ENCODE measurements at regions not wholly inside any gene's neighbourhood (a gene's known extent, or its start where the extent isn't known, plus 50 kb on each side); places are given as distances from the start of the nearest gene placed in this dataset.

DNA sequence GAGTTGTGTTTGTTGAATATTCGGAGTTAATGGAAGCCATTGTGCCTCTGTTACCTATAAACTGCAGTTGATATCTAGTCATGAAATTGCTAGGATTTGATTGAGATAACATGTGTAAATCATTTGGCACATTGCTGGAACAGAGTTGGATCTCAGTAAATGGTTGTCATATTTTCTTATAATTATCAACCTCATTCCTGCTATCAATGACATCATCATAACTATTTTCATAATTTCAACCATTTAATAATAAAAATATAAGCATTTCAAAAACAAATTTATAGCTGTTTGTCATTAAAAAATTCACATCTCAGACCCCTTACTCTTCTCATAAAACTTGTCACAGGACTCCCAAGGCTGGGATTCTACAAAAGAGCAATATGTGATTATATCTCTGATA lies 133.4 kb downstream of the PTGER3 start:
- no peak for TF ChIP-seq CTCF (IDR thresholded peaks at IDR 0.05; ENCODE audit: insufficient read depth, low read depth, low read length, missing control alignments)

DNA sequence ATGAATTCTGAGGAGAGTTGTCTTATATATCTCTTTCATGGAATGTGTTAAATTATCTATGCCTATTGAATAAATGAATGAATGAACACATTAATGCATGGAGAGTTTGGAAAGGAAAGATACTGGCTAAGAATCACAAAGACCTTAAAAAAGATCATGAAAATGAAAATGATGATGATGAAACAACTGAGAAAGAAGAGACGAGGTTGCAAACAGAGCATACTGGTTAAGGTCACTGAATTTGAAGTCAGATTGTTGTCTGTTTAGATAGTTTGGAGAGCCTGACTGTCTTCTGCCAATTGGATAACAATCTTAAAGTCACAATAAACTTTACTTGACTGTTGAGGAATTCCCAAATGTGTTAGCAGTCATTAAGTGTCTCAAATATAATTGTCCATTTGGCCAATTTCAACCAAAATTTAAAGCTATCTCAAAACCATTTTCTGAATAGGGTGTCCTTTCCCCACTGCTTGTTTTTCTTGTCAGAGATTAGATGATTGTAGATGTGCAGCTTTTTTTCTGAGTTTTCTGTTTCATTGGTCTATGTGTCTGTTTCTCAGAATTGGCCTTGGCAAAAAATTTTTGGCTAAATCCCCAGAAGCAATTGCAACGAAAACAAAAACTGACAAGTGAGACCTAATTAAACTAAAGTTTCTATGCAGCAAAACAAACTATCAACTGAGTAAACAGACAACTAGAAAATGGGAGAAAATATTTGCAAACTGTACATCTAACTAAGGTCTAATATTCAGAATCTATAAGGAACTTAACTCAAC lies 132.2 kb downstream of the PTGER3 start:
- no peak for TF ChIP-seq CTCF (IDR thresholded peaks at IDR 0.05; ENCODE audit: insufficient read depth, low read depth, low read length, missing control alignments)

More for the DNA sequence above, 133.4 kb downstream of the PTGER3 start:
- DNase-seq (ENCODE audit: low read depth) = no peak
- H3K4me3 ChIP-seq (ENCODE audit: low read length) = no peak overlapping the region

DNA sequence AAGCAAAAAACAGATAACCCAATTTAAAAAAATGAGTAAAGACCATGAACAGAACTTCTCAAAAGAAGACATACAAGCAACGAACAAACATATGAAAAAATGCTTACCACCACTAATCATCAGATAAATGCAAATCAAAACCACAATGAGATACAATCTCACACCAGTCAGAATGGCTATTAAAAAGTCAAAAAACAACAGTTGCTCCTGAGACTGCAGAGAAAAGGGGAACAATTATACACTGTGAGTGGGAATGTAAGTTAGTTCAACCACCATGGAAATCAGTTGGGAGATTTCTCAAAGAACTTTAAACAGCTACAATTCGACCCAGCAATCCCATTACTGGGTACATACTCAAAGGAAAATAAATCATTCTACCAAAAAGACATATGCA lies 131.6 kb downstream of the PTGER3 start:
- TF ChIP-seq CTCF (IDR thresholded peaks at IDR 0.05; ENCODE audit: insufficient read depth, low read depth, low read length, missing control alignments) = no peak
- H3K4me3 ChIP-seq (ENCODE audit: low read length) = no peak overlapping the region
- no peak for DNase-seq (ENCODE audit: low read depth)

More for the DNA sequence above, 132.2 kb downstream of the PTGER3 start:
- no peak for DNase-seq (ENCODE audit: low read depth)
- no peak overlapping the region for H3K4me3 ChIP-seq (ENCODE audit: low read length)

GRCh38 chr1:70919706-70920323 lies 127.8 kb downstream of the PTGER3 start:
- DNase-seq (ENCODE audit: low read depth) = no peak
- no peak for TF ChIP-seq CTCF (IDR thresholded peaks at IDR 0.05; ENCODE audit: insufficient read depth, low read depth, low read length, missing control alignments)
- no peak overlapping the region for H3K4me3 ChIP-seq (ENCODE audit: low read length)
